ENCODE measurements at regions not wholly inside any gene's neighbourhood (a gene's known extent, or its start where the extent isn't known, plus 50 kb on each side); places are given as distances from the start of the nearest gene placed in this dataset.
"Not testable (repeated sequence)": the region's sequence is repeated elsewhere in the genome, so short reads cannot be mapped to it uniquely, and the experiment has no call there.

DNA sequence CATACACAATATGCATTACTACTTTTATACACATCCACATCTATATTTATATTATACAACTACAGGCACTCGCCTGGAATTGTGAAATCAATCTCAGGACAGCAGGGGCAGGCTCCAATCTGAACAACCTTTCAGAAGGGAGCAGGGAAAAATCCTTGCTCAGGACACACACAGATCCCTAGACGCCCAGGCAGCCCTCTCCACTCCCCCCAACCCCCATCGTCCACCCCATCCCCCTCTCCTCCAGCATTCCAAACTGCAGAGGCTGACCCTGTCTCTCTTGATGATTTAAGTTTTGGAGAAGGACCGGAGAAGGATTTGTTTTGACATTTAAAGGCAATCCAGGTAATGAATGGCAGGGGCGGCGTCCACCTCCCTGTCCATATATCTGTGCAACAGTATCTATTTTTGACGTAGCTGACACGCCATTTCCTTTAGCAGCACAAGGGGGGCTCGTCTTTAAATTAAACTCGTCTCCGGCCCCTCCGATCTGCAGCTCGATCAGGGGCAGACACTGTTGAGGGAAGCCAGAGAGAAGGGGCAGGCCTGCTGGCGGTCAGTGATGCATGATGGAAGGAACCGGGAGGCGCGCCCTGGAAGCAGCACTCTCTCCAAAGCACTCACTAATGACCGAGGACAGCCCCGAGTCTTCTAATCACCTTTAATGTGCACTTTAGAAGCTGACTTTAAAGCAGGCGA is 95.0 kb upstream of the TBX5 start:
- FAIRE-seq: no peak
- TF ChIP-seq, protein P1, sequence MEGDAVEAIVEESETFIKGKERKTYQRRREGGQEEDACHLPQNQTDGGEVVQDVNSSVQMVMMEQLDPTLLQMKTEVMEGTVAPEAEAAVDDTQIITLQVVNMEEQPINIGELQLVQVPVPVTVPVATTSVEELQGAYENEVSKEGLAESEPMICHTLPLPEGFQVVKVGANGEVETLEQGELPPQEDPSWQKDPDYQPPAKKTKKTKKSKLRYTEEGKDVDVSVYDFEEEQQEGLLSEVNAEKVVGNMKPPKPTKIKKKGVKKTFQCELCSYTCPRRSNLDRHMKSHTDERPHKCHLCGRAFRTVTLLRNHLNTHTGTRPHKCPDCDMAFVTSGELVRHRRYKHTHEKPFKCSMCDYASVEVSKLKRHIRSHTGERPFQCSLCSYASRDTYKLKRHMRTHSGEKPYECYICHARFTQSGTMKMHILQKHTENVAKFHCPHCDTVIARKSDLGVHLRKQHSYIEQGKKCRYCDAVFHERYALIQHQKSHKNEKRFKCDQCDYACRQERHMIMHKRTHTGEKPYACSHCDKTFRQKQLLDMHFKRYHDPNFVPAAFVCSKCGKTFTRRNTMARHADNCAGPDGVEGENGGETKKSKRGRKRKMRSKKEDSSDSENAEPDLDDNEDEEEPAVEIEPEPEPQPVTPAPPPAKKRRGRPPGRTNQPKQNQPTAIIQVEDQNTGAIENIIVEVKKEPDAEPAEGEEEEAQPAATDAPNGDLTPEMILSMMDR (IDR thresholded peaks at IDR 0.05): no peak
- Histone ChIP-seq H3K4me3 (no peak overlapping the region), H3K36me3 (no peaks in the 10 kb centered on the region), H3K9me3 (no peaks in the 10 kb centered on the region), H3K27ac (no peak overlapping the region), H3K27me3 (peaks cover 0 to 8% (median 0%) of the 10 kb centered on the region in 4 donors), H3K4me1 (no peaks in the 10 kb centered on the region)
- ATAC-seq: no peak
- no peak for DNase-seq
- intact Hi-C loops (cut with DNase I): loop anchor here in 2 of 3 donors (10.0 kb wide), 2 partner anchors 516 to 526 kb away; no protein-coding TSS in a partner anchor
- WGBS, 2 donors: 3 to 4% methylated on average over 20 of the region's 20 CpGs

DNA sequence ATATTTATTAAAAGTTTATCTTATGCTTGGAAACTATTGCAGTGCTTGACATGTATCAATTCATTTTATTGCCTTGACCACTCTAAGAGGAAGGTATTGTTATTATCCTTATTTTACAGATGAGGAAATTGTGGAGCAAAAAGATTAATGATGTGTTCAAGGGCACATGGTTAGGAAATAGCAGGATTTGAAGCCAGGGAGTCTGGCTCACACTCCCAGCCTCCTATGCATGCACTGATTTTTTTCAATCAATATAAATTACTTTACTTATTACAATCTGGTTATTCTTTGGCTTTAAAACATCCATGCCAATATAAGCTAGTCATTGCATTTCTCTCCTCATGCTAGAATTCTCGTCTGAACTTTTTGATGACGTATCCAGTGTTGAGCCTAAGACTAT is 94.2 kb upstream of the TBX5 start:
- H3K4me1 ChIP-seq: no peaks in the 10 kb centered on the region
- H3K36me3 ChIP-seq: no peaks in the 10 kb centered on the region
- WGBS, 2 donors: 7 to 9% methylated on average over 2 of the region's 2 CpGs
- intact Hi-C loops (cut with DNase I): loop anchor here in 2 of 3 donors (10.0 kb wide), 2 partner anchors 515 to 525 kb away; no protein-coding TSS in a partner anchor
- no peaks in the 10 kb centered on the region for H3K9me3 ChIP-seq
- TF ChIP-seq, protein P1 (IDR thresholded peaks at IDR 0.05): no peak
- H3K4me3 ChIP-seq: no peak overlapping the region
- H3K27me3 ChIP-seq: peaks cover 0 to 8% (median 0%) of the 10 kb centered on the region in 4 donors
- DNase-seq: no peak
- FAIRE-seq: no peak
- no peak overlapping the region for H3K27ac ChIP-seq
- no peak for ATAC-seq

DNA sequence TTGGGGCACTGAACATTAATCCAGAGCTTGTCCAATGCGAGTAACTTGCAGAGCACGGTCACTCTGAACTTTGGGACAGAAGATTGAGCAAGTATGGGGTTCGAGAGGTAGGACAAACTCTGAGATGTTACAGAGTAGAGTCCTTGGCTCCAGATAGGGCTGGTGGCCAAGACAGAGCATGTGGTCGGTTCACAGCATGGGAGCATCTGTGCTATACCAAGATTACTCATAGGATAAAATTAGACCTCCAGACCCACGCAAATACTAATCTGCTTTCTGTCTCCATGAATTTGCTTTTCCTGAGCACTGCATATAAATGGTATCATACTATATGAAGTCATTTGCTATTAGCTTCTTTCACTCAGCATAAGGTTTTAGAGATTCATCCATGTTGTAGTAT is 93.4 kb upstream of the TBX5 start:
- Histone ChIP-seq H3K4me3 (no peak overlapping the region), H3K4me1 (no peaks in the 10 kb centered on the region), H3K9me3 (no peaks in the 10 kb centered on the region), H3K27me3 (peaks cover 0 to 12% (median 0%) of the 10 kb centered on the region in 4 donors), H3K36me3 (no peaks in the 10 kb centered on the region), H3K27ac (no peak overlapping the region)
- no peak for FAIRE-seq
- intact Hi-C loops (cut with DNase I): no loop called here
- TF ChIP-seq, protein P1 (IDR thresholded peaks at IDR 0.05): no peak
- ATAC-seq: no peak
- 37 to 53% methylated on average over 5 of the region's 5 CpGs for WGBS, 2 donors
- no peak for DNase-seq

DNA sequence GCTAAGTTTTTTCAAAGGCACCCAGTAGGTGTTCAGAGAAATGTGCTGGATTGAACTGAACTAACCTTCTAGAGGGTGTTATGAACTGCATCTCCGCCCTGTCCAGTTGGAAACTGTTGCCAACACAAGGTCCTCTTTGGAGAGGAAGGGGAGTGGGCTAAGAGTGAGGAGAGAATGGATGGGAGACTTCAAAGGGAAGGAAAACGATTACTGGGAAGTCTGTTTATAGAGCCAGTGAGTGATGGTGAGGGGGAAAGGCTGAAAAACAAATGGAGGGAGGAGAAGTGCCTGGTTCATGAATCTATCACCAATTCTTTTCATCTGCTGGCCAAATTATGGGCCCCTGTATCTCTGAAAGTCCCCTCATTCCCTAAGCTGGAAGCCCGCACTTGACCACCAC is 86.0 kb upstream of the TBX5 start:
- Histone ChIP-seq H3K27me3 (peaks cover 0 to 7% (median 0%) of the 10 kb centered on the region in 4 donors), H3K4me1 (no peaks in the 10 kb centered on the region), H3K9me3 (no peaks in the 10 kb centered on the region), H3K4me3 (no peak overlapping the region), H3K36me3 (no peaks in the 10 kb centered on the region), H3K27ac (no peak overlapping the region)
- intact Hi-C loops (cut with DNase I): no loop called here
- WGBS, 2 donors: 34 to 48% methylated on average over 3 of the region's 3 CpGs
- DNase-seq (no peak), ATAC-seq (no peak), FAIRE-seq (no peak)
- TF ChIP-seq, protein P1 (IDR thresholded peaks at IDR 0.05): no peak

DNA sequence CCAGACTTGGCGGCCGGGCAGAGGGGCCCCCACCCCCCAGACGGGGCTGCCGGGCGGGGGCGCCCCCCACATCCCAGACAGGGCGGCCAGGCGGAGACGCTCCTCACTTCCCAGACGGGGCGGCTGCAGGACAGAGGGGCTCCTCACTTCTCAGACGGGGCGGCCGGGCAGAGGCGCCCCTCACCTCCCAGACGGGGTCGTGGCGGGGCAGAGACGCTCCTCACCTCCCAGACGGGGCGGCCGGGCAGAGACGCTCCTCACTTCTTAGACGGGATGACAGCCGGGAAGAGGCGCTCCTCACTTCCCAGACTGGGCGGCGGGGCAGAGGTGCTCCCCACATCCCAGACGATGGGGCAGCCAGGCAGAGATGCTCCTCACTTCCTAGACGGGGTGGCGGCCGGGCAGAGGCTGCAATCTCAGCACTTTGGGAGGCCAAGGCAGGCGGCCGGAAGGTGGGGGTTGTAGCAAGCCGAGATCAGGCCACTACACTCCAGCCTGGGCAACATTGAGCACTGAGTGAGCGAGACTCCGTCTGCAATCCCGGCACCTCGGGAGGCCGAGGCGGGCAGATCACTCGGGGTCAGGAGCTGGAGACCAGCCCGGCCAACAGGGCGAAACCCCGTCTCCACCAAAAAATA is 79.0 kb upstream of the TBX5 start:
- H3K4me3 ChIP-seq; ATAC-seq; H3K9me3 ChIP-seq; H3K4me1 ChIP-seq; intact Hi-C loops (cut with DNase I); H3K27ac ChIP-seq; FAIRE-seq; H3K36me3 ChIP-seq: not testable (repeated sequence)
- 86 to 92% methylated on average over 38 to 45 of the region's 45 CpGs for WGBS, 2 donors
- DNase-seq: peak in 2 of 6 donors; percentile 17 to 48
- H3K27me3 ChIP-seq: peaks cover 0 to 35% (median 6%) of the 10 kb centered on the region in 4 donors
